ENCODE measurements at regions not wholly inside any gene's neighbourhood (a gene's known extent, or its start where the extent isn't known, plus 50 kb on each side); places are given as distances from the start of the nearest gene placed in this dataset.
"Not testable (repeated sequence)": the region's sequence is repeated elsewhere in the genome, so short reads cannot be mapped to it uniquely, and the experiment has no call there.

DNA sequence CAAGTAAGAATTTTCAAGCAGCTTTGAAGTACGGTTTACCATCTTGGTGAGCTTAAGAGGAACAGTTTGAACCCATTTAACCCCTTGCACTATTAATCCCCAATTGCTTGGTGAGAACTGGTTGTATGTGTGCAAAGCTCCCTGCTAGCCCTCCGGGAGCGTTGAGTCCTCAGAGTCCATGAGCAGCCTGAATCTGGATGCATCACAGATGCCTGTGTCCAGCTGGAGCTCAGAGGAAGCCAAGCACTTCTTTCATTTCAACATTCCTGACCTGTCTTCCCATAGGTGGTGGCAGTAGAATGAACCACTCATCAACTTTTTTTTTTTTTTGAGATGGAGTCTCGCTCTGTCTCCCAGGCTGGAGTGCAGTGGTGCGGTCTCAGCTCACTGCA, 199.9 kb upstream of the IRF2BP2 start:
- DNase-seq = not testable (repeated sequence)

DNA sequence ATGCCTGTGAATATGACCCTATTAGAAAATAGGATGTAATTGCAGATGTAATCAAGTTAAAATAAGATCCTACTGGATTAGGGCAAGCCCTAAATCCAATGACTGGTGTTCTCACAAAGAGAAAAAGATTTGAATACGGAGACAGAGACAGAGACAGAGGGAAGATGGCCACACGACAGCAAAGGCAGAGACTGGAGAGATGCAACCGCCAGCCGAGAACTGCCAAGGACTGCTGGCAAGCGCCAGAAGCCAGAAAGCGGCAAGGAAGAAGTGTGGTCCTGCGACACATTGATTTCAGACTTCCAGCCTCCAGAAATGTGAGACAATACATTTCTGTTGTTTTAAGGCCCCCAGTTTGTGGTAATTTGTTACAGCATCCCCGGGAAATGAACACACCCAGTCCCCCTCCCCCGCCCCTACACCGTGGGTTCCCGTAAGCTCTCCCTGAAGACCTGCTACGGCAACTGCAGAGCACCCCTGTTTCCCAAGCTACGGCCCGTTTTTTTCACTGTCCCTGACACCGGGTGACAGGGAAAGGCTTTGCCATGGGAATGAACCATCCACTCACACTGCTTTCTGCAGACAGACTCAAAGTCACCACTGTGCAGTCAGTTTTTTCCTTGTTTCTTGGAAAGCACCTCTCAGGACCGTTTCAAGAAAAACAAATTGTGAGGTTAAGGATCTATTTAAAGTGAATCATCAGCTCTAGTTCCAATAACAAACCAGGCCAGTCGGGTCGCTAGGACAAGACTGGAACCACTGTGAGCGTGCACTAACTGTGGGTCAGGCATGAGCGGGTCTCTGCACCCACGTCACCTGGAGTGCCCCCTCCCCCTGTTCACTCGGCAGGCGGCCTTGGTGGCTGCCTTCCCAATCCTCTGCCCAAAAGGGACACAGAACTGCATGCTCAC, 199.2 kb upstream of the IRF2BP2 start:
- not testable (repeated sequence) for DNase-seq

DNA sequence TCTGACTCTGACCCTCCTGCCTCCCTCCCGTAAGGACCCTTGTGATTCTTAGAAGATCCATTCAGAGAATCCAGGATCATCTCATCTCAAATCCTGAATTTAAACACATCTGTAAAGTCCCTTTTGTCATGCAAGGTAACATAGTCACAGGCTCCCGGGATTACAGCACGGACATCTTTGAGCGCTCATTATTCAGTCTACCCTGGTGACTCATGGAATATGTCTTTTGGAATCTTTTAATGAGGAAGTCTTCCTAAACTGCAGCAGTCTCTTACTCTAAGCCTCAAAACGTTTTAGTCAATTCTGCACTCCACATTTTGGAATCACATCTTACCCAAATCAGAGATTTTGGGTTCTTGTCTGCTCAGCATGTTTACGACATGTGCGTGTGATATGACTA, 198.5 kb upstream of the IRF2BP2 start:
- DNase-seq = not testable (repeated sequence)

- DNase-seq = not testable (repeated sequence)
These were observed 197.7 kb upstream of the IRF2BP2 start for GRCh38 chr1:234807705-234808104.

- DNase-seq = not testable (repeated sequence)
These were observed 192.6 kb upstream of the IRF2BP2 start for GRCh38 chr1:234802586-234802985.

DNA sequence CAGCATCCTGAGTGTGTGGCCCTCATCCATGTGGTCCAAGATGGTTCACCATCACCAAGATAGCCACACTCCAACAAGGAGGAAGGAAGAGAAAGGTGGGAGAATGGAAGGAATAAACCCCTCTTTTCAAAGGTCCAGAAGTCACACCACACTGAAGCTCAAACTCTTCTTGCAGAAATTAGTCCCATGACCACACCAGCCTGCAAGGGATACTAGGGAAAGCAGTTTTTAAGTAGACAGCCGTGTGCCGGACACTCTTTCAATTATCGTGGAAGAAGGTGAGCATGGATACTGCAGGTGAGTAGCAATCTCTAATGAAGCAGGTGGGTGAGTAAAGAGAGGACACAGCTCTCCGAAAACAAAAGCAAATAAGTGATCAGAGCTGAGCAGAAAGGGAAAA, 191.7 kb upstream of the IRF2BP2 start:
- not testable (repeated sequence) for DNase-seq

DNA sequence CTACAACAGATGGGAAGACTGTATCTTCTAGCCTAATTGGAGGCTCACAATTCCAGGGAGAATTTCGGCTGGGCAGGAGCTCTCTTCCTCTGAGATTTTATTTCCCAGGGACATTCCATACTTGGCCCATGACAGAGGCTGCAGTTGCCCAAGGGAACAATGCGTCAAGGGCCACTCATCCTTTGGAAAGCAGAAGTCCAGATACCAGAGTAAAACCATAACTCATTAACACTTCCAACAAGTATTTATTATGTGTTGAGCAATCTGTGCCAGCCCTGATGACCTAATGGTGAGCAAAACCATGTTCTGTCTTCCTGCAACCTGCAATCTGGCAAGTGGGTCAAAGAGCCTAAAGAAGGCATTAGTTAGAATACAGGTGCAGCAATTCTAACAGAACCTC, 191.2 kb upstream of the IRF2BP2 start:
- DNase-seq = not testable (repeated sequence)

DNA sequence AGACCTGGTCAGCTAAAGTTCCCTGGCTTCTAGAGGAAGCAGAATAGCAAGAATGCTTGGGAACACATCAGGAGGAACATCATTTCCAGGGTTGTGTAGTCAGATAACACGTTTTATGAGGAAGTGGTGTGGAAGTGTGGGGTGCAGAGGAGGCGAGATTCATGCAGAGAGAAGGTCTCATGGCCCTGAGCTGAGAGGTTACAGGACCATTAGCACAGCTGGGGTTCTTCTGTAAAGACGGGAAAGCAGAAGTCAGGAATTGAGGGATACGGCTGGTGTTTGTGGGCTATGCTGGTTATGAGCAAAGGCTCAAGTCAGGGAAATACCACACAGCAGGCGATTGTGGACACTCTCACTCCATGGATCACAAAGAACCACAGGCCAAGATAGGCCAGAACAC, 190.6 kb upstream of the IRF2BP2 start:
- DNase-seq = not testable (repeated sequence)

DNA sequence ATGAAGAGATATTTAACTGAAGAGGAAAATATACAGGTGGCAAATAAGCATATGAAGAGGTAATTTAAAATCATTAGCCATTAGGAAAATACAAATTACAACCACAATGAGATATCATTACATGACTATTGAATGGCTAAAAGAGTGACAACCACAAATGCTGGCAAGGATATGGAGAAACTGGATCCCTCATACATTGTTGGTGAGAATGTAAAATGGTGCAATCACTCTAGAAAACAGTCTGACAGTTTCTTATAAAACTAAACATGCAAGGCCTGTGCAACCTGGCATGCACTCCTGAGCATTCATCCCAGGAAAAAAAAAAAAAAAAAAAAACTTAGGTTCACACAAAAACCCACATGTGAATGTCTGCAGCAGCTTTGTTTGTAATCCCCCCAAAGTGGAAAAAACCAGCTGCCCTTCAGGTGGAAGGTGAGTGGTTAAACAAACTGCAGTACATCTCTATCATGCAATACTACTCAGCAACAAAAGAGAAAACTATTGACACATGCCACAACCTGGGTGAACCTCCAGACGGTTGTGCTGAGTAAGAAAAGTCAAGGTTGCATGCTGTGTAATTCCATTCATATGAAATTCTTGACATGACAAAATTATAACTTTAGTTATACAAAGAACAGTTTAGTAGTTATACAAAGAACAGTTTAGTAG, 189.2 kb upstream of the IRF2BP2 start:
- DNase-seq = not testable (repeated sequence)

- DNase-seq = not testable (repeated sequence)
These were observed 187.2 kb upstream of the IRF2BP2 start for GRCh38 chr1:234797216-234797615.

GRCh38 chr1:234796438-234796792, 186.4 kb upstream of the IRF2BP2 start:
- not testable (repeated sequence) for DNase-seq

DNA sequence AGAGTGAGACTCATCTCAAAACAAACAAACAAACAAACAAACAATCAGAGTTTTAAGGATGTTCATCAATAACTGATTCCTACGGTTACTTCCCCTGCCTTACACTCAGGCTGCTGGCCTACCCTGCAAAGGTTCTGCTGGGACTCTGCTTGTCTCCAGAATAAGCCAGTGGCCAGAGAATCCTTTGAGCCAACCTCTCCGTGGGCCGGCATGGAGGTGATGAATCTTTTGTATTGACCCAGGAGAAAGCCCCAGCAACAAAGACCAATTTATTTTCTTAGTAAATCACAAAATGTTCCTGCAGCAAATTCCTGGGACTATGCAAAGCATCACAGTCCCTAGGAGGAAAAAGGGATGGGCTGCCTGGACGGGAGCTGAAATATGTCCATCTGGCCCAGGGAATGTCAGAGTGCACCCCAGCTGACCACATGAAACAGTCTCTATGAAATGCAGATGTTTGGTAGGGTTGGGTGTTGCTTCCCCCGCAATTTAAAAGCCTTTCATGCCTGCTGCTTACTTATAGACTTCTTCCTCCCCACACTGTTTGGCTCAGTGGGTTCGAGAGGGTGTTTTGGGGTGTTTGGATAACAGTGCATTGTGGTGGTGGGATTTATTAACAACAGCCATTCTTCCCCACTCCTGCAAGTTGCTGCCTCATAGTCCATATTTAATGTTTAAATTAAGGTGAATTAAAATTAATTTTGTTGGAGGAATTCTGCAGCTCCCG, 185.9 kb upstream of the IRF2BP2 start:
- not testable (repeated sequence) for DNase-seq

- DNase-seq = not testable (repeated sequence)
These were observed 185.0 kb upstream of the IRF2BP2 start for GRCh38 chr1:234795007-234795406.

- not testable (repeated sequence) for DNase-seq
These were observed 184.5 kb upstream of the IRF2BP2 start for GRCh38 chr1:234794452-234794851.

DNA sequence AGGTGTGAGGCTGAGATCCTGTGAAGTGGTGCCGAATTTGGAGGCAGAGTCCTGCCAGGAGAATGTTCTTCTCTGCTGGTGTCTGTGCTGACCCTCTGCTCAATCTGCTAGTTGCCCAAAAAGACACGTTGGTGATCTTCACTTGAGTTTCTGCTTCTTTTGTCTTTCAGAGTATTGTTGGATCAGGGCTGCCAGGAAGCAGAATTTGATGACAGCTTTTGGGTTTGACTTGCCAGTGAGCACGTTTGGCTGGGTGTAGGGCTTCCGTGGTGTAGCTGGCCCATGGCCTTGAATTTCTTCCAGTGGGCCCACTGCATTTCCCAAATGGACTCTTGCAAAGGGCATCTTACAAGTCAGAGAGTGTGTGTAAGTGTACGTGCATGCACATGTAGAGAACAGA, 183.9 kb upstream of the IRF2BP2 start:
- not testable (repeated sequence) for DNase-seq

- not testable (repeated sequence) for DNase-seq
These were observed 182.4 kb upstream of the IRF2BP2 start for GRCh38 chr1:234792221-234792864.

GRCh38 chr1:234791615-234792014, 181.6 kb upstream of the IRF2BP2 start:
- DNase-seq = not testable (repeated sequence)

- DNase-seq = not testable (repeated sequence)
These were observed 180.4 kb upstream of the IRF2BP2 start for GRCh38 chr1:234790333-234790732.

DNA sequence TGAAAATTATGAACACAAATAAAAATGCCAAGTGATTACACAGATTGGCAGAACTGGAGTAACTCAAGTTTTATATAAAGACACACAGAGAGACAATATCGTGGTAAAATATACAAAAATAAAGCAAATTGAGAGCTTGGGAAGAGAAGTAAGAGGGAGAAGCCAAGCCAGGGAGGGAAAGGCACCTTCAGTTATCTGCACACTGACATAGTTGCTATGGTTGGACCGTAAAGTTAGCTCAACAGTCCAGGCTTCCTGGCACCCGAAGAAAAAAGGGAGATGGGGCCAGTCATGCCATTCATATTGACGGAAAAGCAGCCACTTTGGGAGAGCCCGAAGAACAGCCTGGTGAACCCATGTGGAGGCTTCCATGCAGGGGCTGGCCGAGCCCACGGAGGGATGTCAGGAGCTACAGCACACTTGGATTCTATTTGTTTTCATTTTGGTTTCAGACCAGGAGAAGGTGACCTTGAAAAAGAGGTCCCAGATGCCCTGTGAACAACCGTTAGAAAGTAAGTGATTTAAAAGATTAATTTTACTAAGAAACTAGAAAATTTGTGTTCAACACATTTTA, 177.1 kb upstream of the IRF2BP2 start:
- DNase-seq = not testable (repeated sequence)

DNA sequence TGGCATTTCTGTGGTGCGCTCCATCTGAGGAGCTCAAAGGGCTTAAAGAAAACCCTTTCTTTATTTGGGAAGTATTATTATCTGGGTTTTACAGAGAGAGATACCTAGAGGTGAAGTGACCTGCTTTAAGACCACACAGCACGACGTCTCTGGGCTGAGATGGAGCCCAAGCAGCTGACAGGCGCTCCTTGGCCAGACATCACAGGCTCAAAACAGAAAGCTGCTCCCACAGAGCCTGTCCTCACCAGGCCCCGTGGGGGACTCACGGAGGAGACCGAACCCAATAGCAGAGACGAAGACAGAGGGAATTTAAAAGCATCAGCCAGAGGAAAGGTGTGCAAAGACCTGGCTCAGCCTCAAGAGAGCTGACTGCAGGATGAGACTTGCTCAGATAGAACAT, 175.9 kb upstream of the IRF2BP2 start:
- DNase-seq = not testable (repeated sequence)

DNA sequence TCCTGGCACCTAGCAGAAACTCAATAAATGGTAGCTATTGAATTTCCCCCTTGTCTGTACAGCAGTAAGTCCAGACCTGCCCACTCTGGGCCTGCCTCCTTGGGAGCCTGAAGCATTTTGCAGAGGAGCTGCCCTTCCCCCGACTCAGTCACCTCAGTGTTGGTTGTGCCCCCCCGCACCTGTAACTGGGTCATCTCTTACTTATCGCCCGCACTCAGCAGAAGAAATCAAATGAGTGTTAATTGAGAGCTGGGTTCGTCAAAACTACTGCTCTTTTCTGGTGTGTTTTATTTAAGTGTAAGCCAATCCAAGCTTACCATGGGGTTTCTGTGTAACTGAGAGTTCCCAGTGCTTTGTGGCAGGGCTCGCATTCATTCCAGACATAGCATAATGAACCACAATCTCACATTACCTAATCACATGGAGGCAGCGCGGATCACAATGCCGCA, 175.5 kb upstream of the IRF2BP2 start:
- not testable (repeated sequence) for DNase-seq

GRCh38 chr1:234784108-234784507, 174.1 kb upstream of the IRF2BP2 start:
- DNase-seq = not testable (repeated sequence)

Measured in CD4-positive, alpha-beta T cell treated with Interleukin-10 for 1 hour (primary cell).